DOHH2 (cell line): ENCODE measurements at regions not wholly inside any gene's neighbourhood (a gene's known extent, or its start where the extent isn't known, plus 50 kb on each side); places are given as distances from the start of the nearest gene placed in this dataset.

ENCODE experiments used
- EZH2phosphoT487 ChIP-seq: fragments of 200-600 bp; sonication (generic); IDR thresholded peaks from 2 replicates; pipeline ENCODE4 v1.6.1; 2017; ENCODE audit warnings: borderline replicate concordance, mild to moderate bottlenecking, antibody characterized with exemption, low read length, moderate library complexity, mixed read lengths
- TF ChIP-seq, protein P1 (sequence below): fragments of 200-600 bp; sonication (generic); IDR thresholded peaks from one replicate; pipeline ENCODE4 v1.5.1; 2014; ENCODE audit warnings: antibody characterized with exemption, mild to moderate bottlenecking, low read depth, low read length; ENCODE audit not compliant: poor library complexity, severe bottlenecking

- TF ChIP-seq, protein P1, sequence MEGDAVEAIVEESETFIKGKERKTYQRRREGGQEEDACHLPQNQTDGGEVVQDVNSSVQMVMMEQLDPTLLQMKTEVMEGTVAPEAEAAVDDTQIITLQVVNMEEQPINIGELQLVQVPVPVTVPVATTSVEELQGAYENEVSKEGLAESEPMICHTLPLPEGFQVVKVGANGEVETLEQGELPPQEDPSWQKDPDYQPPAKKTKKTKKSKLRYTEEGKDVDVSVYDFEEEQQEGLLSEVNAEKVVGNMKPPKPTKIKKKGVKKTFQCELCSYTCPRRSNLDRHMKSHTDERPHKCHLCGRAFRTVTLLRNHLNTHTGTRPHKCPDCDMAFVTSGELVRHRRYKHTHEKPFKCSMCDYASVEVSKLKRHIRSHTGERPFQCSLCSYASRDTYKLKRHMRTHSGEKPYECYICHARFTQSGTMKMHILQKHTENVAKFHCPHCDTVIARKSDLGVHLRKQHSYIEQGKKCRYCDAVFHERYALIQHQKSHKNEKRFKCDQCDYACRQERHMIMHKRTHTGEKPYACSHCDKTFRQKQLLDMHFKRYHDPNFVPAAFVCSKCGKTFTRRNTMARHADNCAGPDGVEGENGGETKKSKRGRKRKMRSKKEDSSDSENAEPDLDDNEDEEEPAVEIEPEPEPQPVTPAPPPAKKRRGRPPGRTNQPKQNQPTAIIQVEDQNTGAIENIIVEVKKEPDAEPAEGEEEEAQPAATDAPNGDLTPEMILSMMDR, result no peak
- TF ChIP-seq EZH2phosphoT487, result no peak
Measured at GRCh38 chr1:199226163-199226562, 587.3 kb downstream of the PTPRC start.
